Spleen (tissue), 11 donors: ENCODE measurements at regions not wholly inside any gene's neighbourhood (a gene's known extent, or its start where the extent isn't known, plus 50 kb on each side); places are given as distances from the start of the nearest gene placed in this dataset.

Source experiments
- DNase-seq: peaks from one replicate; pipeline ENCODE4 v3.0.0-alpha.2; 2020
- H3K27ac ChIP-seq, 8 donors: fragments of 200-600 bp; sonication (generic) in 7 of 8; 1 replicate in 4 of 8; 2 replicates in 4 of 8; pipeline versions ENCODE4 v1.5.0 to v1.8.0; 2016 to 2021; ENCODE audit warnings: inconsistent platforms in 4 of 8, mild to moderate bottlenecking in 4 of 8, moderate library complexity in 1 of 8
- H3K27me3 ChIP-seq, 7 donors: fragments of 200-600 bp; sonication (generic) in 6 of 7; replicated peaks in 1 of 7; 1 replicate in 4 of 7; 2 replicates in 3 of 7; pipeline versions ENCODE4 v1.5.0 to v1.8.0; 2016 to 2021; ENCODE audit warnings: inconsistent platforms in 3 of 7, mild to moderate bottlenecking in 1 of 7
- H3K36me3 ChIP-seq, 6 donors: fragments of 200-600 bp; sonication (generic) in 5 of 6; 1 replicate in 4 of 6; 2 replicates in 2 of 6; pipeline versions ENCODE4 v1.5.0 to v1.8.0; 2016 to 2021; ENCODE audit warnings: inconsistent platforms in 2 of 6
- H3K4me1 ChIP-seq, 6 donors: fragments of 200-600 bp; sonication (generic) in 5 of 6; 1 replicate in 3 of 6; 2 replicates in 3 of 6; pipeline versions ENCODE4 v1.5.0 to v1.8.0; 2016 to 2021; ENCODE audit warnings: inconsistent platforms in 3 of 6
- H3K4me3 ChIP-seq, 8 donors: fragments of 200-600 bp; sonication (generic) in 7 of 8; 1 replicate in 4 of 8; 2 replicates in 4 of 8; pipeline versions ENCODE4 v1.5.0 to v1.8.0; 2016 to 2021; ENCODE audit warnings: inconsistent platforms in 4 of 8, mild to moderate bottlenecking in 4 of 8, moderate library complexity in 2 of 8
- H3K9me3 ChIP-seq, 8 donors: fragments of 200-600 bp; sonication (generic) in 7 of 8; 1 replicate in 4 of 8; 2 replicates in 4 of 8; pipeline versions ENCODE4 v1.5.0 to v1.8.0; 2016 to 2021; ENCODE audit warnings: inconsistent platforms in 4 of 8
- POLR2A ChIP-seq, 3 donors: fragments of 450-650 bp; IDR thresholded peaks; one replicate each; pipeline ENCODE4 v1.5.1; 2017; ENCODE audit warnings: antibody characterized with exemption in 3 of 3, mild to moderate bottlenecking in 1 of 3
- POLR2AphosphoS5 ChIP-seq, 3 donors: sonication (generic); formaldehyde crosslinking; IDR thresholded peaks; one replicate each; pipeline ENCODE4 v1.5.1; 2017; ENCODE audit warnings: antibody characterized with exemption in 3 of 3
- WGBS, 5 donors: extraction: QIAGEN DNeasy Blood & Tissue Kit in 3 of 5; methylation state at CpG; one replicate each; pipeline versions ENCODE4 v1.1.5 to v1.1.7; 2013 to 2018; 5-methylcytosine and 5-hydroxymethylcytosine counted together
- intact Hi-C: fragments of 100-400 bp; cut with DNase I; formaldehyde crosslinking; loops from one replicate; pipeline ENCODE4 v1.15.0; 2023; ENCODE audit warnings: low total_unique reads
- TF ChIP-seq, protein P1 (sequence below), 11 experiments: fragments of 200-600 bp in 7 of 11; fragments of 450-650 bp in 4 of 11; sonication (generic) in 4 of 11; IDR thresholded peaks in 8 of 11; conservative IDR thresholded peaks in 3 of 11; 1 replicate in 7 of 11; 2 replicates in 4 of 11; pipeline versions ENCODE4 v1.4.0 to v1.8.0; 2016 to 2021; ENCODE audit warnings: antibody characterized with exemption in 11 of 11, inconsistent platforms in 4 of 11, mild to moderate bottlenecking in 1 of 11
- donor health status: healthy with polysubstance abuse.
- donor health status: DM: no; HTN: no; CAD: no; lungs with moderate emphysema.
- donor health status: DM: no; HTN: no; CAD: no.
- donor health status: Bipolar disorder and iron deficiency.
- donor health status: healthy.
- donor health status: DM: no; HTN: no; CAD: no.
- donor health status: DM: yes; HTN: yes; CAD: no.

DNA sequence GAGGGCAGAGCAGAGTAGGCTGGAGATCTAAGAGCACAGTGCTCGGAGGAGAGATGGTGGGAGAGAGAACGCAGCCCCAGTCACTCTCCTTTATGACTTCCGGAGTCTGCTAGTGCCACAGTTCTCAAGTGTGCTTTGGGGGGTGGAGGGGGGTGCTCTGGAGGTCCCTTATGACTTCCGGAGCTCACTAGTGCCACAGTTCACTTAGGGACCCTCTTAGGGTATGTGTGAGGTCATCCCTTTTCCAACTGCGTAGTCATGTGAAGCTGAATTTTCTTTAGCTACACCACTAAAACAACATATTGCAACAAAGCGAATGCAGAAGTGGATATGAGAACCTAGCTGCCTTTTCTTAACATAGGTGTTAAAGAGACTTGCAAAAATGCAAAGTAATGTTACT is 153.7 kb upstream of the KCTD1 start:
- TF ChIP-seq, protein P1, sequence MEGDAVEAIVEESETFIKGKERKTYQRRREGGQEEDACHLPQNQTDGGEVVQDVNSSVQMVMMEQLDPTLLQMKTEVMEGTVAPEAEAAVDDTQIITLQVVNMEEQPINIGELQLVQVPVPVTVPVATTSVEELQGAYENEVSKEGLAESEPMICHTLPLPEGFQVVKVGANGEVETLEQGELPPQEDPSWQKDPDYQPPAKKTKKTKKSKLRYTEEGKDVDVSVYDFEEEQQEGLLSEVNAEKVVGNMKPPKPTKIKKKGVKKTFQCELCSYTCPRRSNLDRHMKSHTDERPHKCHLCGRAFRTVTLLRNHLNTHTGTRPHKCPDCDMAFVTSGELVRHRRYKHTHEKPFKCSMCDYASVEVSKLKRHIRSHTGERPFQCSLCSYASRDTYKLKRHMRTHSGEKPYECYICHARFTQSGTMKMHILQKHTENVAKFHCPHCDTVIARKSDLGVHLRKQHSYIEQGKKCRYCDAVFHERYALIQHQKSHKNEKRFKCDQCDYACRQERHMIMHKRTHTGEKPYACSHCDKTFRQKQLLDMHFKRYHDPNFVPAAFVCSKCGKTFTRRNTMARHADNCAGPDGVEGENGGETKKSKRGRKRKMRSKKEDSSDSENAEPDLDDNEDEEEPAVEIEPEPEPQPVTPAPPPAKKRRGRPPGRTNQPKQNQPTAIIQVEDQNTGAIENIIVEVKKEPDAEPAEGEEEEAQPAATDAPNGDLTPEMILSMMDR (IDR thresholded peaks at IDR 0.05 in 8 of 11, conservative IDR thresholded peaks at IDR 0.05 in 3 of 11), result no peak
- TF ChIP-seq POLR2AphosphoS5 (IDR thresholded peaks at IDR 0.05) (no peak), POLR2A (IDR thresholded peaks at IDR 0.05) (no peak)
- no peak for DNase-seq
- peak overlapping the region in 2 of 8 donors; percentile 29 to 40 for H3K27ac ChIP-seq
- intact Hi-C loops, result no loop called here
- no peaks in the 10 kb centered on the region for H3K36me3 ChIP-seq
- no peaks in the 10 kb centered on the region for H3K27me3 ChIP-seq
- 26 to 45% (median 29%) methylated on average over 6 of the region's 6 CpGs for WGBS, 5 donors
- H3K9me3 ChIP-seq, result no peaks in the 10 kb centered on the region
- H3K4me1 ChIP-seq, result peaks cover 0 to 25% (median 0%) of the 10 kb centered on the region in 6 donors
- H3K4me3 ChIP-seq, result no peak overlapping the region

DNA sequence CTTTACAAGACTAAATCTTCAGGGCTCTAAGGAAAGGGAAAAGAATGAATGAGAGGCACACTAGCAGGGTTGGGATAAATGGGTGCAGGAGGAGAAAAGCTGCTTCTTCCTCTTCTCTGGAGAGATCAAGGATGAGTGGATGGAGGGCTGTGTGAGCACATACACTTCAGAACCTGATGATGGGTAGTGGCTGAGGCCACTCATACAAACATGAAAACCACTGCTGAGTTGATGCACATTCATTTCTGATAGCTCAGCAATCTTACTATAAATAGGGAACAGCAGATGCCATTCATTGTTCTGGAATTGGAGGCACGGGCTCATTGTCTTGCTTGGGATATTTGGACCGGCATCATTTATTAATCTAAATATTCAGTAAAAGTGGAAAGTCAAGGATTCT is 152.4 kb upstream of the KCTD1 start:
- Histone ChIP-seq H3K4me1 (peaks cover 0 to 15% (median 0%) of the 10 kb centered on the region in 6 donors), H3K27ac (no peak overlapping the region), H3K9me3 (no peaks in the 10 kb centered on the region), H3K27me3 (no peaks in the 10 kb centered on the region), H3K4me3 (no peak overlapping the region), H3K36me3 (no peaks in the 10 kb centered on the region)
- WGBS, 5 donors, result 86 to 96% (median 93%) methylated on average over 2 of the region's 2 CpGs
- TF ChIP-seq POLR2AphosphoS5 (IDR thresholded peaks at IDR 0.05), result no peak
- TF ChIP-seq POLR2A (IDR thresholded peaks at IDR 0.05), result no peak
- TF ChIP-seq, protein P1 (IDR thresholded peaks at IDR 0.05 in 8 of 11, conservative IDR thresholded peaks at IDR 0.05 in 3 of 11), result no peak
- intact Hi-C loops, result no loop called here
- DNase-seq, result no peak

GRCh38 chr18:26700201-26700600 is 151.8 kb upstream of the KCTD1 start:
- TF ChIP-seq, protein P1 (IDR thresholded peaks at IDR 0.05 in 8 of 11, conservative IDR thresholded peaks at IDR 0.05 in 3 of 11), result no peak
- TF ChIP-seq POLR2A (IDR thresholded peaks at IDR 0.05), result no peak
- TF ChIP-seq POLR2AphosphoS5 (IDR thresholded peaks at IDR 0.05), result no peak
- H3K36me3 ChIP-seq, result no peaks in the 10 kb centered on the region
- H3K9me3 ChIP-seq, result no peaks in the 10 kb centered on the region
- H3K4me3 ChIP-seq, result no peak overlapping the region
- intact Hi-C loops, result no loop called here
- no peak overlapping the region for H3K27ac ChIP-seq
- no peaks in the 10 kb centered on the region for H3K27me3 ChIP-seq
- peaks cover 0 to 15% (median 0%) of the 10 kb centered on the region in 6 donors for H3K4me1 ChIP-seq
- no peak for DNase-seq

- TF ChIP-seq POLR2AphosphoS5 (IDR thresholded peaks at IDR 0.05) (no peak), POLR2A (IDR thresholded peaks at IDR 0.05) (no peak)
- TF ChIP-seq, protein P1 (IDR thresholded peaks at IDR 0.05 in 8 of 11, conservative IDR thresholded peaks at IDR 0.05 in 3 of 11), result no peak
- intact Hi-C loops, result no loop called here
- no peak for DNase-seq
- Histone ChIP-seq H3K27ac (no peak overlapping the region), H3K27me3 (no peaks in the 10 kb centered on the region), H3K36me3 (no peaks in the 10 kb centered on the region), H3K4me1 (peaks cover 0 to 13% (median 0%) of the 10 kb centered on the region in 6 donors), H3K4me3 (no peak overlapping the region), H3K9me3 (peaks cover 0 to 12% (median 6%) of the 10 kb centered on the region in 8 donors)
- 76 to 89% (median 82%) methylated on average over 6 of the region's 6 CpGs for WGBS, 5 donors
Observed at GRCh38 chr18:26697186-26697884, 149.0 kb upstream of the KCTD1 start.
